HepG2 (cell line): ENCODE measurements at regions not wholly inside any gene's neighbourhood (a gene's known extent, or its start where the extent isn't known, plus 50 kb on each side); places are given as distances from the start of the nearest gene placed in this dataset.

Source experiments
- ATAC-seq: fragments of 200-7000 bp; cut with Tn5 transposase; 3 replicates; pipeline ENCODE4 v1.9.1; 2020; ENCODE audit warnings: mild to moderate bottlenecking, moderate library complexity
- BruUV-seq: library from RNA; stranded (reverse); fragments of 400-500 nt; replicated peaks from 2 replicates; lab custom pipeline; 2021; lab: Mats Ljungman, UMichigan
- CTCF ChIA-PET: fragments of 300-600 bp; formaldehyde crosslinking; extraction: SDS; loops from one replicate; lab custom pipeline; 2021; ENCODE audit warnings: low total read pairs, inconsistent platforms, low intra/inter-chr PET ratio; lab: Yijun Ruan, JAX
- POLR2A ChIA-PET: fragments of 350-600 bp; sonication (Branson Sonifier 250); formaldehyde crosslinking; loops from one replicate; lab custom pipeline; 2020; ENCODE audit warnings: antibody characterized with exemption, inconsistent platforms; lab: Yijun Ruan, JAX
- DNase-seq: peaks from one replicate; pipeline ENCODE4 v3.0.0-alpha.2; 2015; ENCODE audit warnings: low spot score
- FAIRE-seq: peaks from 3 replicates; lab custom pipeline; 2011; peaks lifted over from hg19 to GRCh38; lab: Jason Lieb, UNC
- H2AFZ ChIP-seq: one replicate; pipeline ENCODE4 v1.6.1; 2011; ENCODE audit warnings: low read length, inconsistent platforms
- H3K27ac ChIP-seq: fragments of 300-600 bp; 3 replicates; pipeline ENCODE4 v1.8.0; 2011; ENCODE audit warnings: mixed run types, mild to moderate bottlenecking, mixed read lengths, low read length, inconsistent platforms; ENCODE audit not compliant: insufficient read depth; ENCODE audit errors: extremely low read length
- H3K27me3 ChIP-seq, 2 experiments: fragments of 200-600 bp in 1 of 2; 2 replicates in 1 of 2; 3 replicates in 1 of 2; pipeline versions ENCODE4 v1.6.0 to v1.8.0; 2011; ENCODE audit warnings: low read length in 2 of 2, mild to moderate bottlenecking in 2 of 2, moderate library complexity in 2 of 2, inconsistent platforms in 1 of 2; ENCODE audit not compliant: insufficient read depth in 2 of 2, control insufficient read depth in 1 of 2
- H3K36me3 ChIP-seq, 2 experiments: fragments of 200-600 bp in 1 of 2; replicated peaks in 1 of 2; 2 replicates in 1 of 2; 3 replicates in 1 of 2; pipeline versions ENCODE4 v1.5.1 to v1.8.0; 2011; ENCODE audit warnings: low read length in 2 of 2, inconsistent platforms in 1 of 2; ENCODE audit not compliant: insufficient read depth in 2 of 2, control insufficient read depth in 1 of 2
- H3K4me1 ChIP-seq: 2 replicates; pipeline ENCODE4 v1.5.1; 2012; ENCODE audit warnings: low read length, inconsistent platforms; ENCODE audit not compliant: insufficient read depth
- H3K4me2 ChIP-seq: 2 replicates; pipeline ENCODE4 v1.6.0; 2011; ENCODE audit warnings: low read depth, low read length, inconsistent platforms
- H3K4me3 ChIP-seq, 3 experiments: fragments of 200-600 bp in 1 of 3; sonication (generic), shearing (Covaris generic) in 1 of 3; replicated peaks in 1 of 3; 2 replicates each; pipeline ENCODE4 v1.5.1; 2011 to 2016; ENCODE audit warnings: low read length in 3 of 3, inconsistent platforms in 2 of 3, low read depth in 2 of 3, mild to moderate bottlenecking in 2 of 3, control low read depth in 1 of 3, mixed read lengths in 1 of 3; ENCODE audit not compliant: insufficient read depth in 1 of 3
- H3K79me2 ChIP-seq: one replicate; pipeline ENCODE4 v1.6.1; 2011; ENCODE audit warnings: low read length, inconsistent platforms; ENCODE audit not compliant: insufficient read depth
- H3K9ac ChIP-seq: 2 replicates; pipeline ENCODE4 v1.6.0; 2011; ENCODE audit warnings: mild to moderate bottlenecking, low read depth, low read length, inconsistent platforms; ENCODE audit not compliant: insufficient read depth
- H3K9me3 ChIP-seq: 2 replicates; pipeline ENCODE4 v1.5.1; 2012; ENCODE audit warnings: mild to moderate bottlenecking, low read length
- H4K20me1 ChIP-seq: 2 replicates; pipeline ENCODE4 v1.6.0; 2011; ENCODE audit warnings: inconsistent platforms, mild to moderate bottlenecking, low read length, moderate library complexity; ENCODE audit not compliant: insufficient read depth
- CCDC6 ChIP-seq: sonication (generic); formaldehyde crosslinking; IDR thresholded peaks from 2 replicates; pipeline ENCODE4 v1.8.1; 2022; ENCODE audit warnings: mild to moderate bottlenecking, missing genetic modification reagents, moderate library complexity
- DDIT3 ChIP-seq: sonication (generic); formaldehyde crosslinking; IDR thresholded peaks from 2 replicates; pipeline ENCODE4 v1.4.0; 2020; ENCODE audit warnings: mild to moderate bottlenecking, missing genetic modification reagents
- FLYWCH1 ChIP-seq: sonication (generic); formaldehyde crosslinking; IDR thresholded peaks from 2 replicates; pipeline ENCODE4 v1.8.1; 2023; ENCODE audit warnings: mild to moderate bottlenecking, missing genetic modification reagents
- HDAC6 ChIP-seq: fragments of 200-600 bp; sonication (generic); IDR thresholded peaks from 2 replicates; pipeline ENCODE4 v1.7.0; 2017; ENCODE audit warnings: mild to moderate bottlenecking, antibody characterized with exemption, low read length, low read depth
- KAT8 ChIP-seq: IDR thresholded peaks from 2 replicates; pipeline ENCODE4 v1.6.1; 2016; ENCODE audit warnings: missing genetic modification reagents, missing compliant biosample characterization
- NFE2L2 ChIP-seq: fragments of 150-350 bp; IDR thresholded peaks from 2 replicates; pipeline ENCODE4 v1.6.1; 2014; ENCODE audit warnings: low read length
- PHF21A ChIP-seq: sonication (generic); formaldehyde crosslinking; IDR thresholded peaks from 2 replicates; pipeline ENCODE4 v1.5.0; 2020; ENCODE audit warnings: mild to moderate bottlenecking, missing genetic modification reagents
- RFX3 ChIP-seq: IDR thresholded peaks from 2 replicates; pipeline ENCODE4 v1.6.1; 2016; ENCODE audit warnings: missing biosample characterization, missing genetic modification reagents
- SALL1 ChIP-seq: sonication (generic); formaldehyde crosslinking; IDR thresholded peaks from 2 replicates; pipeline ENCODE4 v1.8.0; 2022; ENCODE audit warnings: mild to moderate bottlenecking, missing genetic modification reagents
- ZHX2 ChIP-seq, 2 experiments: sonication (generic) in 1 of 2; formaldehyde crosslinking in 1 of 2; IDR thresholded peaks; 2 replicates each; pipeline versions ENCODE4 v1.6.1 to v1.9.0; 2014 to 2022; ENCODE audit warnings: antibody characterized with exemption in 1 of 2, borderline replicate concordance in 1 of 2, inconsistent platforms in 1 of 2, low read depth in 1 of 2, missing genetic modification reagents in 1 of 2
- ZNF562 ChIP-seq: sonication (generic); formaldehyde crosslinking; IDR thresholded peaks from 2 replicates; pipeline ENCODE4 v1.8.0; 2022; ENCODE audit warnings: missing genetic modification reagents, borderline replicate concordance
- ZNF891 ChIP-seq: sonication (generic); formaldehyde crosslinking; IDR thresholded peaks from 2 replicates; pipeline ENCODE4 v1.5.0; 2020; ENCODE audit warnings: mild to moderate bottlenecking, missing genetic modification reagents
- ZZZ3 ChIP-seq: sonication (generic); formaldehyde crosslinking; IDR thresholded peaks from 2 replicates; pipeline ENCODE4 v1.4.0; 2020; ENCODE audit warnings: missing genetic modification reagents, mild to moderate bottlenecking, borderline replicate concordance
- WGBS: methylation state at CpG from one replicate; pipeline ENCODE4 v1.1.6; 2017; ENCODE audit warnings: low lambda C conversion rate; 5-methylcytosine and 5-hydroxymethylcytosine counted together
- in situ Hi-C: cut with HindIII; loops from 2 replicates; pipeline ENCODE4 v1.10.0; 2017; ENCODE audit warnings: low pct_unique_long_range_greater_than_20kb; ENCODE audit not compliant: extremely low pct_ligation_motif_present
- intact Hi-C: fragments of 100-400 bp; cut with micrococcal nuclease; formaldehyde crosslinking; loops from one replicate; pipeline ENCODE4 v1.10.0; 2022; ENCODE audit not compliant: unreplicated experiment
- TF ChIP-seq, protein P1 (sequence below): sonication (generic); formaldehyde crosslinking; IDR thresholded peaks from 2 replicates; pipeline ENCODE4 v1.5.0; 2020; ENCODE audit warnings: missing genetic modification reagents
- TF ChIP-seq, protein P2 (sequence below): conservative IDR thresholded peaks from 2 replicates; pipeline ENCODE4 v1.6.1; 2018; ENCODE audit warnings: missing genetic modification reagents
- TF ChIP-seq, protein P3 (sequence below): sonication (generic); formaldehyde crosslinking; IDR thresholded peaks from 2 replicates; pipeline ENCODE4 v1.5.0; 2020; ENCODE audit warnings: missing genetic modification reagents

DNA sequence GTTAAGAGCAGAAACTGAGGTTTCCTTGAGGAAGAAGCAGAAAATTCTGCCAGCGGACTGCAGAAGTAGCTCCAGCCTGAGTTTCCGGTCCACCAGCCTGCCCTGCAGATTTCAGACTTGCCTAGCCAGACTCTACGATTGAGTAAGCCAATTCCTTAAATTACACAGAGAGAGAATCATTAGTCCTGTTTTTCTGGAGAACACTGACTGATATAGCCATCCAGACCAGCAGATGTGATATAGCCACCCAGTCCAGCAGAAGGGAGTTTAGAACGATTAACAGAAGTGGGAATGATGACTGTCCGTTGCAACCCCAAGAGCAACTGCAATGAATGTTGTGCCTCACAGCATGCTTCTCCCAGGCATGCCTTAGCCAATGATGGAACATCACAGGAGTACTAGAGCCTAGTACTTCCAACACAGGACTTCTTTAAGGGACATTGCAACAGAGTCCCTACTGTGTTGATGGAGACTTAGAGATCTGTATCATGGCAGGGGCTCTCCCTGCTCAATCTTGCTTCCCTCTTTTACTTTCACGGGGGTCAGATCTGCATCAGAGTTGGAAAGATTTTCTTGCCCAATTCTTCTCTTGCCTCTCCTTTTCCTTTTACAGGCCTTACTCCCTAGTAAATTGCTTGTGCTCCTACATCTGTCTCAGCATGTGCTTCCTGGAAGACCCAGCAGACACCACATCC, 264.6 kb upstream of the CLNK start:
- no peak overlapping the region for H3K27ac ChIP-seq
- CTCF ChIA-PET = no interaction called here
- H3K4me3 ChIP-seq = no peak overlapping the region
- intact Hi-C loops (no loop called here), in situ Hi-C loops (no loop called here)
- POLR2A ChIA-PET = no interaction called here
- WGBS = 19% methylated on average over 6 of the region's 6 CpGs
- no peaks in the 10 kb centered on the region for H3K36me3 ChIP-seq
- DNase-seq = no peak
- BruUV-seq = no TSS peak
- H3K27me3 ChIP-seq = no peaks in the 10 kb centered on the region
- H3K9ac ChIP-seq = no peak overlapping the region
- H3K4me2 ChIP-seq = no peak overlapping the region
- peaks cover 43% of the 10 kb centered on the region for H3K9me3 ChIP-seq
- no peak for ATAC-seq
- no peak overlapping the region for H2AFZ ChIP-seq
- FAIRE-seq = no peak
- H4K20me1 ChIP-seq = no peaks in the 10 kb centered on the region
- no peaks in the 10 kb centered on the region for H3K4me1 ChIP-seq
- no peaks in the 10 kb centered on the region for H3K79me2 ChIP-seq
- TF ChIP-seq, protein P1, sequence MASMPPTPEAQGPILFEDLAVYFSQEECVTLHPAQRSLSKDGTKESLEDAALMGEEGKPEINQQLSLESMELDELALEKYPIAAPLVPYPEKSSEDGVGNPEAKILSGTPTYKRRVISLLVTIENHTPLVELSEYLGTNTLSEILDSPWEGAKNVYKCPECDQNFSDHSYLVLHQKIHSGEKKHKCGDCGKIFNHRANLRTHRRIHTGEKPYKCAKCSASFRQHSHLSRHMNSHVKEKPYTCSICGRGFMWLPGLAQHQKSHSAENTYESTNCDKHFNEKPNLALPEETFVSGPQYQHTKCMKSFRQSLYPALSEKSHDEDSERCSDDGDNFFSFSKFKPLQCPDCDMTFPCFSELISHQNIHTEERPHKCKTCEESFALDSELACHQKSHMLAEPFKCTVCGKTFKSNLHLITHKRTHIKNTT = no peak
- TF ChIP-seq ZNF891 (CRISPR knock-in tag) (no peak), CCDC6 (no peak), NFE2L2 (no peak), HDAC6 (no peak), DDIT3 (no peak), RFX3 (CRISPR knock-in tag) (no peak), KAT8 (no peak), SALL1 (CRISPR knock-in tag) (no peak), ZHX2 (IDR thresholded peaks at IDR 0.05; ENCODE audit: low read depth) (no peak), ZHX2 (CRISPR knock-in tag; IDR thresholded peaks at IDR 0.05; ENCODE audit: borderline replicate concordance) (no peak), ZZZ3 (CRISPR knock-in tag) (no peak), PHF21A (CRISPR knock-in tag) (no peak), FLYWCH1 (CRISPR knock-in tag) (no peak), ZNF562 (CRISPR knock-in tag) (no peak)
- TF ChIP-seq, protein P2, sequence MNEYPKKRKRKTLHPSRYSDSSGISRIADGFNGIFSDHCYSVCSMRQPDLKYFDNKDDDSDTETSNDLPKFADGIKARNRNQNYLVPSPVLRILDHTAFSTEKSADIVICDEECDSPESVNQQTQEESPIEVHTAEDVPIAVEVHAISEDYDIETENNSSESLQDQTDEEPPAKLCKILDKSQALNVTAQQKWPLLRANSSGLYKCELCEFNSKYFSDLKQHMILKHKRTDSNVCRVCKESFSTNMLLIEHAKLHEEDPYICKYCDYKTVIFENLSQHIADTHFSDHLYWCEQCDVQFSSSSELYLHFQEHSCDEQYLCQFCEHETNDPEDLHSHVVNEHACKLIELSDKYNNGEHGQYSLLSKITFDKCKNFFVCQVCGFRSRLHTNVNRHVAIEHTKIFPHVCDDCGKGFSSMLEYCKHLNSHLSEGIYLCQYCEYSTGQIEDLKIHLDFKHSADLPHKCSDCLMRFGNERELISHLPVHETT (CRISPR knock-in tag) = no peak
- TF ChIP-seq, protein P3, sequence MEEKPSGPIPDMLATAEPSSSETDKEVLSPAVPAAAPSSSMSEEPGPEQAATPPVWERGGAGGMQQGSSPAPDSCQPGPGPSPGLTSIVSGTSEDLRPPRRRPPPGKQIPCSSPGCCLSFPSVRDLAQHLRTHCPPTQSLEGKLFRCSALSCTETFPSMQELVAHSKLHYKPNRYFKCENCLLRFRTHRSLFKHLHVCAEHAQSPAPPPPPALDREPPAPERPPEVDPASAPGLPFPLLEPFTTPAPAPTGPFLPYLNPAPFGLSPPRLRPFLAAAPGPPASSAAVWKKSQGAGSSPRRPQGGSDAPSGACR = no peak
